IMR-90 (cell line): ENCODE measurements at regions not wholly inside any gene's neighbourhood (a gene's known extent, or its start where the extent isn't known, plus 50 kb on each side); places are given as distances from the start of the nearest gene placed in this dataset.

Source experiments
- CTCF ChIP-seq: conservative IDR thresholded peaks from 2 replicates; pipeline ENCODE4 v1.5.1; 2012; ENCODE audit warnings: mild to moderate bottlenecking, low read depth, low read length, improper control_type of control experiment
- FOS ChIP-seq: fragments of 150-350 bp; IDR thresholded peaks from 2 replicates; pipeline ENCODE4 v1.6.1; 2016; ENCODE audit warnings: low read depth, low read length
- NFE2L2 ChIP-seq: fragments of 150-350 bp; IDR thresholded peaks from 2 replicates; pipeline ENCODE4 v1.6.1; 2016; ENCODE audit warnings: low read depth, mild to moderate bottlenecking, low read length
- POLR2A ChIP-seq: IDR thresholded peaks from 2 replicates; pipeline ENCODE4 v1.6.1; 2012; ENCODE audit warnings: mild to moderate bottlenecking, low read depth, low read length
- SMC3 ChIP-seq: fragments of 150-350 bp; IDR thresholded peaks from 2 replicates; pipeline ENCODE4 v1.6.1; 2016; ENCODE audit warnings: low read depth, mild to moderate bottlenecking, antibody characterized with exemption, low read length, moderate library complexity

GRCh38 chr6:117771403-117771802 lies 96.1 kb downstream of the NUS1 start:
- TF ChIP-seq POLR2A (no peak), CTCF (no peak), NFE2L2 (no peak), FOS (no peak), SMC3 (no peak)
